H1 (cell line): ENCODE measurements at regions not wholly inside any gene's neighbourhood (a gene's known extent, or its start where the extent isn't known, plus 50 kb on each side); places are given as distances from the start of the nearest gene placed in this dataset.

Experiments used
- CTCF ChIA-PET: fragments of 300-600 bp; sonication (Branson Sonifier 250); formaldehyde crosslinking; loops from one replicate; lab custom pipeline; 2021; ENCODE audit not compliant: partially characterized antibody; lab: Charles Lee
- POLR2A ChIA-PET: fragments of 300-600 bp; sonication (Branson Sonifier 250); formaldehyde crosslinking; loops from one replicate; lab custom pipeline; 2021; ENCODE audit warnings: inconsistent platforms; ENCODE audit not compliant: partially characterized antibody; lab: Charles Lee
- DNase-seq, 2 experiments: peaks; one replicate each; pipeline versions ENCODE4 v3.0.0 to v3.0.0-alpha.2; 2010 to 2022; ENCODE audit warnings: low spot score in 2 of 2, low read depth in 1 of 2, mixed read lengths in 1 of 2
- FAIRE-seq: peaks from 2 replicates; lab custom pipeline; 2011; peaks lifted over from hg19 to GRCh38; lab: Jason Lieb, UNC
- H2AFZ ChIP-seq: 2 replicates; pipeline ENCODE4 v1.8.1; 2012; ENCODE audit warnings: low read length, inconsistent platforms
- H2AK5ac ChIP-seq: 2 replicates; pipeline ENCODE4 v1.6.1; 2013; ENCODE audit warnings: low read depth, low read length
- H2BK120ac ChIP-seq: replicated peaks from 2 replicates; pipeline ENCODE3; 2013; ENCODE audit warnings: low read depth, low read length, inconsistent platforms
- H2BK12ac ChIP-seq: 2 replicates; pipeline ENCODE4 v1.6.1; 2013; ENCODE audit warnings: low read depth, low read length
- H2BK15ac ChIP-seq: 2 replicates; pipeline ENCODE4 v1.6.1; 2013; ENCODE audit warnings: low read length
- H2BK20ac ChIP-seq: 2 replicates; pipeline ENCODE4 v1.6.1; 2013; ENCODE audit warnings: low read length
- H2BK5ac ChIP-seq: 2 replicates; pipeline ENCODE4 v1.6.1; 2013; ENCODE audit warnings: low read depth, low read length
- H3K14ac ChIP-seq: 2 replicates; pipeline ENCODE4 v1.6.1; 2013; ENCODE audit warnings: inconsistent platforms; ENCODE audit not compliant: insufficient read length
- H3K18ac ChIP-seq: 2 replicates; pipeline ENCODE4 v1.6.1; 2013; ENCODE audit warnings: low read length; ENCODE audit errors: extremely low read depth
- H3K23ac ChIP-seq: 2 replicates; pipeline ENCODE4 v1.6.1; 2013; ENCODE audit warnings: inconsistent platforms; ENCODE audit not compliant: insufficient read length
- H3K23me2 ChIP-seq: 2 replicates; pipeline ENCODE4 v1.6.1; 2013; ENCODE audit warnings: low read depth, low read length
- H3K27ac ChIP-seq: 2 replicates; pipeline ENCODE4 v1.6.1; 2011; ENCODE audit warnings: low read depth, low read length, inconsistent platforms
- H3K27me3 ChIP-seq, 4 experiments: replicated peaks in 1 of 4; 1 replicate in 1 of 4; 2 replicates in 3 of 4; pipeline versions ENCODE4 v1.6.1 to v1.8.1; 2011 to 2013; ENCODE audit warnings: low read length in 3 of 4, mild to moderate bottlenecking in 3 of 4, inconsistent platforms in 2 of 4, mixed read lengths in 2 of 4, moderate library complexity in 1 of 4; ENCODE audit not compliant: control insufficient read depth in 3 of 4, insufficient read depth in 3 of 4; ENCODE audit errors: extremely low read depth in 1 of 4
- H3K36me3 ChIP-seq, 4 experiments: 2 replicates each; pipeline versions ENCODE4 v1.6.1 to v1.8.1; 2011 to 2013; ENCODE audit warnings: mild to moderate bottlenecking in 4 of 4, low read length in 3 of 4, moderate library complexity in 2 of 4, control low read depth in 1 of 4, inconsistent platforms in 1 of 4; ENCODE audit not compliant: insufficient read depth in 4 of 4, control insufficient read depth in 2 of 4
- H3K4ac ChIP-seq: replicated peaks from 2 replicates; pipeline ENCODE3; 2013; ENCODE audit warnings: low read length, low read depth, mixed read lengths, inconsistent platforms; ENCODE audit not compliant: insufficient read length
- H3K4me1 ChIP-seq, 4 experiments: replicated peaks in 1 of 4; 1 replicate in 1 of 4; 2 replicates in 3 of 4; pipeline versions ENCODE4 v1.6.1 to v1.8.1; 2011 to 2013; ENCODE audit warnings: low read length in 3 of 4, inconsistent platforms in 2 of 4, mixed read lengths in 1 of 4; ENCODE audit not compliant: insufficient read depth in 4 of 4, control insufficient read depth in 3 of 4
- H3K4me2 ChIP-seq, 2 experiments: 2 replicates each; pipeline versions ENCODE4 v1.6.1 to v1.8.1; 2011 to 2013; ENCODE audit warnings: low read depth in 2 of 2, low read length in 2 of 2, control low read depth in 1 of 2, inconsistent platforms in 1 of 2, mild to moderate bottlenecking in 1 of 2; ENCODE audit not compliant: insufficient read depth in 1 of 2
- H3K4me3 ChIP-seq, 4 experiments: fragments of 200-600, 300-600 bp in 1 of 4; sonication (generic), shearing (Covaris generic), sonication (Bioruptor Twin) in 1 of 4; 2 replicates each; pipeline versions ENCODE4 v1.5.1 to v1.8.1; 2011 to 2016; ENCODE audit warnings: low read length in 4 of 4, low read depth in 3 of 4, control low read depth in 2 of 4, inconsistent platforms in 2 of 4, mild to moderate bottlenecking in 2 of 4, mixed read lengths in 1 of 4, moderate library complexity in 1 of 4; ENCODE audit not compliant: insufficient read depth in 2 of 4; ENCODE audit errors: extremely low read depth in 1 of 4
- H3K56ac ChIP-seq: replicated peaks from 2 replicates; pipeline ENCODE3; 2013; ENCODE audit warnings: low read depth, mild to moderate bottlenecking, mixed read lengths, low read length, inconsistent platforms; ENCODE audit not compliant: insufficient read length
- H3K79me1 ChIP-seq: 2 replicates; pipeline ENCODE4 v1.6.1; 2013; ENCODE audit warnings: low read depth, low read length, control low read depth
- H3K79me2 ChIP-seq, 2 experiments: 2 replicates each; pipeline versions ENCODE4 v1.6.1 to v1.8.1; 2012 to 2013; ENCODE audit warnings: low read length in 2 of 2, mild to moderate bottlenecking in 2 of 2, inconsistent platforms in 1 of 2; ENCODE audit not compliant: insufficient read depth in 2 of 2, control insufficient read depth in 1 of 2
- H3K9ac ChIP-seq, 4 experiments: replicated peaks in 1 of 4; 1 replicate in 1 of 4; 2 replicates in 3 of 4; pipeline versions ENCODE4 v1.6.1 to v1.8.1; 2011 to 2013; ENCODE audit warnings: low read depth in 3 of 4, low read length in 3 of 4, control low read depth in 2 of 4, mild to moderate bottlenecking in 2 of 4, moderate library complexity in 2 of 4, inconsistent platforms in 1 of 4; ENCODE audit errors: extremely low read depth in 1 of 4
- H3K9me3 ChIP-seq, 2 experiments: 2 replicates each; pipeline versions ENCODE4 v1.6.1 to v1.8.1; 2012 to 2013; ENCODE audit warnings: mild to moderate bottlenecking in 2 of 2, moderate library complexity in 2 of 2, control low read depth in 1 of 2, inconsistent platforms in 1 of 2, low read depth in 1 of 2, low read length in 1 of 2, mixed read lengths in 1 of 2; ENCODE audit not compliant: insufficient read depth in 2 of 2
- H4K20me1 ChIP-seq, 2 experiments: replicated peaks in 1 of 2; 2 replicates each; pipeline versions ENCODE3 to v1.8.1; 2011 to 2013; ENCODE audit warnings: inconsistent platforms in 2 of 2, low read length in 2 of 2, mild to moderate bottlenecking in 1 of 2; ENCODE audit not compliant: insufficient read depth in 2 of 2, control insufficient read depth in 1 of 2
- H4K5ac ChIP-seq: 2 replicates; pipeline ENCODE4 v1.6.1; 2013; ENCODE audit warnings: low read length, low read depth, mixed read lengths, inconsistent platforms; ENCODE audit not compliant: insufficient read length
- H4K8ac ChIP-seq: 2 replicates; pipeline ENCODE4 v1.8.0; 2013; ENCODE audit warnings: mild to moderate bottlenecking, moderate library complexity, low read length, inconsistent platforms; ENCODE audit not compliant: insufficient read depth; ENCODE audit errors: extremely low read depth
- H4K91ac ChIP-seq: replicated peaks from 2 replicates; pipeline ENCODE3; 2013; ENCODE audit warnings: low read length, mixed read lengths, inconsistent platforms; ENCODE audit not compliant: insufficient read length
- BRCA1 ChIP-seq: IDR thresholded peaks from 2 replicates; pipeline ENCODE4 v1.6.1; 2012; ENCODE audit warnings: low read depth, low read length, improper control_type of control experiment
- CBX8 ChIP-seq: fragments of 300-800, 300-1000 bp; sonication (generic); IDR thresholded peaks from 2 replicates; pipeline ENCODE4 v1.7.1; 2016; ENCODE audit warnings: low read depth, low read length, borderline replicate concordance
- EZH2 ChIP-seq: fragments of 200-600 bp; sonication (generic); IDR thresholded peaks from 2 replicates; pipeline ENCODE4 v1.7.1; 2012; ENCODE audit warnings: low read depth, mild to moderate bottlenecking, moderate library complexity, low read length, inconsistent platforms; ENCODE audit not compliant: severe bottlenecking
- GTF2F1 ChIP-seq: IDR thresholded peaks from 2 replicates; pipeline ENCODE4 v1.6.1; 2012; ENCODE audit warnings: low read depth, low read length, improper control_type of control experiment, borderline replicate concordance
- HDAC2 ChIP-seq, 2 experiments: fragments of 300-600 bp in 1 of 2; sonication (generic) in 1 of 2; IDR thresholded peaks; 2 replicates each; pipeline ENCODE4 v1.6.1; 2011 to 2012; ENCODE audit warnings: low read depth in 2 of 2, low read length in 2 of 2, mild to moderate bottlenecking in 2 of 2, moderate library complexity in 2 of 2, borderline replicate concordance in 1 of 2, inconsistent platforms in 1 of 2
- KDM1A ChIP-seq: fragments of 200-600, 300-600 bp; sonication (generic); IDR thresholded peaks from 2 replicates; pipeline ENCODE4 v1.7.1; 2016; ENCODE audit warnings: mild to moderate bottlenecking, low read length, borderline replicate concordance
- KDM5A ChIP-seq: fragments of 200-600 bp; IDR thresholded peaks from 2 replicates; pipeline ENCODE4 v1.7.1; 2012; ENCODE audit warnings: mild to moderate bottlenecking, low read length, inconsistent platforms, mixed read lengths
- POLR2A ChIP-seq, 2 experiments: IDR thresholded peaks; 1 replicate in 1 of 2; 2 replicates in 1 of 2; pipeline ENCODE4 v1.6.1; 2011; ENCODE audit warnings: low read depth in 2 of 2, low read length in 2 of 2, mild to moderate bottlenecking in 2 of 2; ENCODE audit errors: control extremely low read depth in 1 of 2
- RNF2 ChIP-seq: fragments of 200-900, 300-1000 bp; sonication (generic); IDR thresholded peaks from 2 replicates; pipeline ENCODE4 v1.7.1; 2016; ENCODE audit warnings: borderline replicate concordance, low read depth, mild to moderate bottlenecking, antibody characterized with exemption, low read length; ENCODE audit not compliant: poor library complexity, severe bottlenecking; ENCODE audit errors: missing control alignments
- SAP30 ChIP-seq: fragments of 300-600 bp; sonication (generic); IDR thresholded peaks from 2 replicates; pipeline ENCODE4 v1.7.1; 2012; ENCODE audit warnings: low read length, moderate library complexity, mild to moderate bottlenecking, inconsistent platforms; ENCODE audit not compliant: insufficient read depth, insufficient replicate concordance
- SRF ChIP-seq: IDR thresholded peaks from 2 replicates; pipeline ENCODE4 v1.6.1; 2011; ENCODE audit warnings: mild to moderate bottlenecking, low read depth, low read length, moderate library complexity
- WGBS, 2 experiments: shearing (Covaris generic) in 1 of 2; methylation state at CpG; one replicate each; pipeline versions ENCODE4 v1.1.6 to v1.1.7; 2013 to 2015; ENCODE audit warnings: low lambda C conversion rate in 2 of 2, mixed read lengths in 2 of 2, inconsistent platforms in 1 of 2, low coverage in 1 of 2, missing lambda C conversion rate in 1 of 2; ENCODE audit not compliant: insufficient replicate concordance in 2 of 2, insufficient coverage in 1 of 2, insufficient read length in 1 of 2; ENCODE audit errors: extremely low coverage in 1 of 2, missing lambda C conversion rate in 1 of 2; 5-methylcytosine and 5-hydroxymethylcytosine counted together

DNA sequence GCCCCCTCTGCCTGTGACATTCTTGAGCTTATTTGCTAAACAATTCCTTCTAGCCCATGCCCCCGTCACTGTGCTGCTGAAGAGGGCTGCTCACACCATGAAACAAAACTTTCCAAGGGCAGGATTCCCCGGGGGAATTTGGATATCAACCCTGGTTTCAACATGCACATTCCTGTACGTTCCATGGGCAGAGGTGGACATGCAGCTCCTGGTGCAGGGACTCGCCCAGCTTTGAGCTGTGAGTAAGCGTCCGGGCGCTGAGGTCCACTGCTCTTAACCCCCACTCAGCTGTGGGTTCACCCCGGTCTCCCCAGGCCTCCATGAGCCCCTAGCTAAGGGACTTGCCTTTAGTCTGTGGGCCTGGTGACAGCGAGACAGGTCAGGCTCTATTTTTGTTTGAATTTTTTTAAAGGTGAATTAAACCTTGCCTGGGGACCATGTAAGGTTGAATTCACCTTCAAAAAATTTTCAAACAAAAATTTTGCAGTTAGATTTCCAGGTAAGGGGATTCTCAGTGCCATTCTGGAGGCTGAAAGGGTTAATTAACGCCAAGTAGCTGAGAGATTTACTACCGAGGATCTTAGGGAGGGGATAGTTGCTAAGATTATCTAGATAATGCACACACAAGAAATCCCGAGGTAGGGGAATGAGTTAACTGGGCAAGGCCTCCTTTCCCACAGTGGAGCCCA lies 70.3 kb upstream of the SLC22A23 start:
- Histone ChIP-seq H4K91ac (no peak overlapping the region), H3K23me2 (no peaks in the 10 kb centered on the region), H2BK20ac (no peak overlapping the region), H3K18ac (no peak overlapping the region), H2AK5ac (no peak overlapping the region), H3K36me3 (no peaks in the 10 kb centered on the region), H3K4me2 (no peak overlapping the region), H2BK5ac (no peak overlapping the region), H3K23ac (no peak overlapping the region), H3K14ac (no peak overlapping the region), H3K79me2 (no peaks in the 10 kb centered on the region), H4K8ac (no peak overlapping the region), H3K27ac (no peak overlapping the region), H3K9ac (no peak overlapping the region), H2BK120ac (no peak overlapping the region), H3K9me3 (no peaks in the 10 kb centered on the region), H2BK15ac (no peak overlapping the region), H3K4me3 (no peak overlapping the region), H4K5ac (no peak overlapping the region), H2BK12ac (no peak overlapping the region), H2AFZ (peak overlapping the region; percentile 82), H3K79me1 (no peaks in the 10 kb centered on the region), H3K4ac (no peak overlapping the region), H3K4me1 (peaks cover 0 to 9% (median 3%) of the 10 kb centered on the region in 4 experiments; a peak in 3 of 7 replicates), H3K27me3 (peaks cover 0 to 2% (median 0%) of the 10 kb centered on the region in 4 experiments; a peak in 1 of 7 replicates), H4K20me1 (no peaks in the 10 kb centered on the region), H3K56ac (no peak overlapping the region)
- ChIA-PET CTCF (interaction anchor here (0.9 to 2.4 kb wide), 6 partner anchors 9 to 205 kb away, joined by 3 to 11 read pairs (median 4); no protein-coding TSS in a partner anchor), POLR2A (no interaction called here)
- DNase-seq (no peak), FAIRE-seq (no peak)
- 80% methylated on average over 12 of the region's 12 CpGs; no CpG with 5 or more reads in 1 of the 2 experiments for WGBS, 2 experiments
- TF ChIP-seq CBX8 (no peak), BRCA1 (no peak), POLR2A (IDR thresholded peaks at IDR 0.05; ENCODE audit: control extremely low read depth in 1 of 2, low read depth in 2 of 2, low read length in 2 of 2) (no peak), GTF2F1 (no peak), RNF2 (no peak), EZH2 (no peak), SAP30 (no peak), HDAC2 (IDR thresholded peaks at IDR 0.05; ENCODE audit: borderline replicate concordance in 1 of 2, low read depth in 2 of 2, low read length in 2 of 2) (no peak), KDM1A (no peak), KDM5A (no peak), SRF (no peak)
